Left lung (tissue), 4 donors: ENCODE measurements at regions not wholly inside any gene's neighbourhood (a gene's known extent, or its start where the extent isn't known, plus 50 kb on each side); places are given as distances from the start of the nearest gene placed in this dataset.

ENCODE experiments used
- ATAC-seq: fragments of 200-7000 bp; cut with Tn5 transposase; one replicate; pipeline ENCODE4 v1.9.1; 2020; ENCODE audit warnings: moderate library complexity
- DNase-seq, 4 donors: peaks; one replicate each; pipeline ENCODE4 v3.0.0-alpha.2; 2013 to 2020
- H3K27ac ChIP-seq, 2 donors: fragments of 200-600 bp; sonication (generic) in 1 of 2; one replicate each; pipeline versions ENCODE4 v1.5.0 to v1.8.0; 2020 to 2021
- H3K27me3 ChIP-seq, 2 donors: fragments of 200-600 bp; sonication (generic) in 1 of 2; one replicate each; pipeline versions ENCODE4 v1.5.0 to v1.8.0; 2020 to 2021
- H3K36me3 ChIP-seq, 2 donors: fragments of 200-600 bp; sonication (generic) in 1 of 2; one replicate each; pipeline versions ENCODE4 v1.5.0 to v1.8.0; 2020 to 2021
- H3K4me1 ChIP-seq, 2 donors: fragments of 200-600 bp; one replicate each; pipeline ENCODE4 v1.8.0; 2021
- H3K4me3 ChIP-seq, 2 donors: fragments of 200-600 bp; sonication (generic) in 1 of 2; one replicate each; pipeline versions ENCODE4 v1.5.0 to v1.8.0; 2020 to 2021; ENCODE audit warnings: mild to moderate bottlenecking in 1 of 2
- H3K9me3 ChIP-seq, 2 donors: fragments of 200-600 bp; sonication (generic) in 1 of 2; one replicate each; pipeline versions ENCODE4 v1.5.0 to v1.8.0; 2020 to 2021
- CTCF ChIP-seq, 2 donors: fragments of 200-600 bp; sonication (generic) in 1 of 2; IDR thresholded peaks; one replicate each; pipeline versions ENCODE4 v1.5.0 to v1.8.0; 2021; ENCODE audit warnings: antibody characterized with exemption in 2 of 2
- intact Hi-C, 2 donors: fragments of 100-400 bp; cut with DNase I; formaldehyde crosslinking; loops; one replicate each; pipeline versions ENCODE4 v1.11.2 to v1.14.2; 2022
- donor health status: DM: no; HTN: yes; CAD: no.
- donor health status: DM: no; HTN: no; CAD: no.

GRCh38 chr6:91710342-91710741 lies 1123.5 kb upstream of the MAP3K7 start:
- ATAC-seq (no peak), DNase-seq (no peak)
- Histone ChIP-seq H3K27ac (no peak overlapping the region), H3K4me1 (no peaks in the 10 kb centered on the region), H3K4me3 (no peak overlapping the region), H3K36me3 (no peaks in the 10 kb centered on the region), H3K9me3 (no peaks in the 10 kb centered on the region), H3K27me3 (no peaks in the 10 kb centered on the region)
- intact Hi-C loops: no loop called here
- no peak for TF ChIP-seq CTCF (IDR thresholded peaks at IDR 0.05)

- DNase-seq (no peak), ATAC-seq (no peak)
- no peaks in the 10 kb centered on the region for H3K36me3 ChIP-seq
- intact Hi-C loops: no loop called here
- H3K9me3 ChIP-seq: no peaks in the 10 kb centered on the region
- no peak overlapping the region for H3K27ac ChIP-seq
- TF ChIP-seq CTCF (IDR thresholded peaks at IDR 0.05): no peak
- no peak overlapping the region for H3K4me3 ChIP-seq
- no peaks in the 10 kb centered on the region for H3K4me1 ChIP-seq
- H3K27me3 ChIP-seq: no peaks in the 10 kb centered on the region
Observed at GRCh38 chr6:91708534-91708933, 1121.7 kb upstream of the MAP3K7 start.

- DNase-seq: no peak
- Histone ChIP-seq H3K4me3 (no peak overlapping the region), H3K27me3 (no peaks in the 10 kb centered on the region), H3K4me1 (no peaks in the 10 kb centered on the region), H3K27ac (no peak overlapping the region), H3K9me3 (no peaks in the 10 kb centered on the region), H3K36me3 (no peaks in the 10 kb centered on the region)
- ATAC-seq: no peak
- no peak for TF ChIP-seq CTCF (IDR thresholded peaks at IDR 0.05)
- intact Hi-C loops: no loop called here
Observed at GRCh38 chr6:91705646-91706045, 1118.8 kb upstream of the MAP3K7 start.

GRCh38 chr6:91704531-91704930 lies 1117.7 kb upstream of the MAP3K7 start:
- H3K4me3 ChIP-seq: no peak overlapping the region
- no peak for DNase-seq
- H3K36me3 ChIP-seq: no peaks in the 10 kb centered on the region
- TF ChIP-seq CTCF (IDR thresholded peaks at IDR 0.05): no peak
- no peaks in the 10 kb centered on the region for H3K4me1 ChIP-seq
- H3K27me3 ChIP-seq: no peaks in the 10 kb centered on the region
- no peak overlapping the region for H3K27ac ChIP-seq
- no peak for ATAC-seq
- no peaks in the 10 kb centered on the region for H3K9me3 ChIP-seq
- intact Hi-C loops: no loop called here

GRCh38 chr6:91697010-91697695 lies 1110.3 kb upstream of the MAP3K7 start:
- Histone ChIP-seq H3K27me3 (no peaks in the 10 kb centered on the region), H3K9me3 (no peaks in the 10 kb centered on the region), H3K4me1 (no peaks in the 10 kb centered on the region), H3K4me3 (no peak overlapping the region), H3K27ac (no peak overlapping the region), H3K36me3 (no peaks in the 10 kb centered on the region)
- no peak for DNase-seq
- intact Hi-C loops: no loop called here
- ATAC-seq: no peak
- no peak for TF ChIP-seq CTCF (IDR thresholded peaks at IDR 0.05)
